SK-N-SH treated with all-trans-retinoic acid at 6 μM for 48 hours (cell line): ENCODE measurements at regions not wholly inside any gene's neighbourhood (a gene's known extent, or its start where the extent isn't known, plus 50 kb on each side); places are given as distances from the start of the nearest gene placed in this dataset.

Experiments
- ATAC-seq: fragments of 200-7000 bp; cut with Tn5 transposase; 3 replicates; pipeline ENCODE4 v1.9.1; 2020; ENCODE audit warnings: mild to moderate bottlenecking, moderate library complexity
- ARNTL ChIP-seq: fragments of 450-650 bp; formaldehyde crosslinking; IDR thresholded peaks from 2 replicates; pipeline ENCODE4 v1.5.0; 2020; ENCODE audit warnings: low read depth, mild to moderate bottlenecking, moderate library complexity, borderline replicate concordance
- BACH2 ChIP-seq: fragments of 250-450 bp; sonication (Bioruptor Pico); IDR thresholded peaks from 2 replicates; pipeline ENCODE4 v1.9.0; 2021; ENCODE audit warnings: mild to moderate bottlenecking, borderline replicate concordance
- CSDC2 ChIP-seq: fragments of 250-450 bp; sonication (Bioruptor Pico); IDR thresholded peaks from 2 replicates; pipeline ENCODE4 v1.5.0; 2020; ENCODE audit warnings: mild to moderate bottlenecking, moderate library complexity
- ESRRG ChIP-seq: fragments of 250-450 bp; sonication (Bioruptor Pico); IDR thresholded peaks from 2 replicates; pipeline ENCODE4 v1.6.1; 2021; ENCODE audit warnings: mild to moderate bottlenecking
- GLIS3 ChIP-seq: fragments of 250-450 bp; sonication (Bioruptor Pico); IDR thresholded peaks from 2 replicates; pipeline ENCODE4 v1.5.0; 2020; ENCODE audit warnings: mild to moderate bottlenecking, moderate library complexity
- OSR1 ChIP-seq: fragments of 250-450 bp; sonication (Bioruptor Pico); IDR thresholded peaks from 2 replicates; pipeline ENCODE4 v1.8.0; 2022; ENCODE audit warnings: moderate library complexity, mild to moderate bottlenecking, inconsistent platforms
- PPARA ChIP-seq: fragments of 250-450 bp; sonication (Bioruptor Pico); IDR thresholded peaks from 2 replicates; pipeline ENCODE4 v1.5.0; 2020; ENCODE audit warnings: mild to moderate bottlenecking, borderline replicate concordance
- RARB ChIP-seq: fragments of 250-450 bp; sonication (Bioruptor Pico); IDR thresholded peaks from 2 replicates; pipeline ENCODE4 v1.8.0; 2021; ENCODE audit warnings: mild to moderate bottlenecking, moderate library complexity
- SNAI2 ChIP-seq: fragments of 250-450 bp; sonication (Bioruptor Pico); IDR thresholded peaks from 2 replicates; pipeline ENCODE4 v1.5.0; 2020; ENCODE audit warnings: mild to moderate bottlenecking, moderate library complexity
- TCF4 ChIP-seq: fragments of 250-450 bp; sonication (Bioruptor Pico); IDR thresholded peaks from 2 replicates; pipeline ENCODE4 v1.8.0; 2021; ENCODE audit warnings: mild to moderate bottlenecking, moderate library complexity, borderline replicate concordance
- TOX ChIP-seq: fragments of 250-450 bp; sonication (Bioruptor Pico); IDR thresholded peaks from 2 replicates; pipeline ENCODE4 v1.8.0; 2021; ENCODE audit warnings: mild to moderate bottlenecking, moderate library complexity, borderline replicate concordance
- ZC3H10 ChIP-seq: fragments of 250-450 bp; sonication (Bioruptor Pico); IDR thresholded peaks from 2 replicates; pipeline ENCODE4 v1.5.1; 2021; ENCODE audit warnings: mild to moderate bottlenecking, moderate library complexity
- ZFP3 ChIP-seq: fragments of 250-450 bp; sonication (Bioruptor Pico); IDR thresholded peaks from 2 replicates; pipeline ENCODE4 v1.5.0; 2020; ENCODE audit warnings: mild to moderate bottlenecking, moderate library complexity
- ZFP30 ChIP-seq: fragments of 450-650 bp; formaldehyde crosslinking; IDR thresholded peaks from 2 replicates; pipeline ENCODE4 v1.5.0; 2022; ENCODE audit warnings: mild to moderate bottlenecking, moderate library complexity
- ZNF565 ChIP-seq: fragments of 450-650 bp; formaldehyde crosslinking; conservative IDR thresholded peaks from 2 replicates; pipeline ENCODE4 v1.5.0; 2020; ENCODE audit warnings: low read depth, mild to moderate bottlenecking, moderate library complexity
- ZNF70 ChIP-seq: fragments of 450-650 bp; formaldehyde crosslinking; IDR thresholded peaks from 2 replicates; pipeline ENCODE4 v1.5.0; 2020; ENCODE audit warnings: mild to moderate bottlenecking, moderate library complexity
- ZNF8 ChIP-seq: fragments of 450-650 bp; formaldehyde crosslinking; IDR thresholded peaks from 2 replicates; pipeline ENCODE4 v1.5.0; 2020; ENCODE audit warnings: mild to moderate bottlenecking, moderate library complexity
- TF ChIP-seq, protein P1 (sequence below): fragments of 250-450 bp; sonication (Bioruptor Pico); IDR thresholded peaks from 2 replicates; pipeline ENCODE4 v1.5.1; 2021; ENCODE audit warnings: mild to moderate bottlenecking, moderate library complexity
- TF ChIP-seq, protein P2 (sequence below): fragments of 250-450 bp; sonication (Bioruptor Pico); IDR thresholded peaks from 2 replicates; pipeline ENCODE4 v1.5.0; 2020; ENCODE audit warnings: mild to moderate bottlenecking, moderate library complexity
- TF ChIP-seq, protein P3 (sequence below): fragments of 250-450 bp; sonication (Bioruptor Pico); IDR thresholded peaks from 2 replicates; pipeline ENCODE4 v1.8.0; 2021; ENCODE audit warnings: low read depth, mild to moderate bottlenecking, moderate library complexity, borderline replicate concordance
- TF ChIP-seq, protein P4 (sequence below): fragments of 250-450 bp; sonication (Bioruptor Pico); IDR thresholded peaks from 2 replicates; pipeline ENCODE4 v1.8.0; 2020; ENCODE audit warnings: mild to moderate bottlenecking, moderate library complexity, borderline replicate concordance

DNA sequence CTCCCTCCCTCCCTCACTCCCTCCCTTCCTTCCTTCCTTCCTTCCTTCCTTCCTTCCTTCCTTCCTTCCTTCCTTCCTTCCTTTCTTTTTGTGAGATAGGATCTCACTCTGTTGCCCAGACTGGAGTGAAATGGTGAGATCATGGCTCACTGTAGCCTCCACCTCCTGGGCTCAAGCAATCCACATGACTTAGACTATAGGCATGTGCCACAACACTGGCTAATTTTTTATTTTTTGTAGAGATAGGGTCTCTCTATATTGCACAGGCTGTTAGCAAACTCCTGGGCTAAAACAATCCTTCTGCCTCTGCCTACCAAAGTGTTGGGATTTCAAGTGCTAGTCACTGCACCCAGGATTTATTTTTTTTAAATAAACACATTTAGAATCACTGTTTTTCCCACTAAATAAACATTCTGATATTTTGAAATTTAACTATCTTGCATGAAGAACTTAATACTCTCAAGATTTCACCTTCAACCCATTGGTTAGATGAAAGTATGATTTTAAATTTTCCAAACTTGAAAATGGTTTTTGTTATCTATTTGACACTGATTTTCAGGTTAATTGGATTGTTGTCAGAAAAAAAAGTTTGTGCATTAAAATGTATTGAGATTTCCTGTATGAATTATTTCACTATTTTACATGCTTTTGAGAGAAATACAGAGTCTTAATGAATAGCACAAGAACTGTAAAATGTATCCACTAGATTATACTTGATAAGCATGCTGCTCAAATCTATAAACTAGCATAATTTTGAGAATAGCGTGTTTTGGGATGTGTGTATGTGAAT, 745.1 kb downstream of the TSN start:
- ATAC-seq = no peak
- TF ChIP-seq ZC3H10 (CRISPR knock-in tag) (no peak), BACH2 (CRISPR knock-in tag) (no peak), ZNF565 (CRISPR knock-in tag) (no peak), PPARA (CRISPR knock-in tag) (no peak), RARB (CRISPR knock-in tag) (no peak)

DNA sequence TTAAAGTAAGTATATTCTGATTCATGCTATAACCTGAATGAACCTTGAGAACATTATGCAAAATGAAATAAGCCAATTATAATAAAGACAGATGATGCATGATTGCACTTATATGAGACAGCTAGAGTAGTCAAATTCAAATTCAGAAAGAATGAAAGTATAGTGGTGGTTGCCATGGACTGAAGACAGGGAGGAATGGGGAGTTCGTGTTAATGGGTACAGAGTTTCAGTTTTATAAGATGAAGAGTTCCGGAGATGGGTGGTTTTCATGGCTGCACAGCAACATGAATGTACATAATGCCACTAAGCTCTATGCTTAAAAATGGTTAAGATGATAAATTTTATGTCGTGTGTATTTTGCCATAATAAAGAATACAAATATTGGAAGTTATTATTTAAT, 751.2 kb downstream of the TSN start:
- TF ChIP-seq GLIS3 (CRISPR knock-in tag) (no peak), ARNTL (CRISPR knock-in tag) (no peak), ESRRG (CRISPR knock-in tag) (no peak), PPARA (CRISPR knock-in tag) (no peak), TOX (CRISPR knock-in tag) (no peak), ZC3H10 (CRISPR knock-in tag) (no peak), ZFP3 (CRISPR knock-in tag) (no peak), ZFP30 (CRISPR knock-in tag) (no peak), ZNF565 (CRISPR knock-in tag) (no peak), BACH2 (CRISPR knock-in tag) (no peak)
- TF ChIP-seq, protein P1, sequence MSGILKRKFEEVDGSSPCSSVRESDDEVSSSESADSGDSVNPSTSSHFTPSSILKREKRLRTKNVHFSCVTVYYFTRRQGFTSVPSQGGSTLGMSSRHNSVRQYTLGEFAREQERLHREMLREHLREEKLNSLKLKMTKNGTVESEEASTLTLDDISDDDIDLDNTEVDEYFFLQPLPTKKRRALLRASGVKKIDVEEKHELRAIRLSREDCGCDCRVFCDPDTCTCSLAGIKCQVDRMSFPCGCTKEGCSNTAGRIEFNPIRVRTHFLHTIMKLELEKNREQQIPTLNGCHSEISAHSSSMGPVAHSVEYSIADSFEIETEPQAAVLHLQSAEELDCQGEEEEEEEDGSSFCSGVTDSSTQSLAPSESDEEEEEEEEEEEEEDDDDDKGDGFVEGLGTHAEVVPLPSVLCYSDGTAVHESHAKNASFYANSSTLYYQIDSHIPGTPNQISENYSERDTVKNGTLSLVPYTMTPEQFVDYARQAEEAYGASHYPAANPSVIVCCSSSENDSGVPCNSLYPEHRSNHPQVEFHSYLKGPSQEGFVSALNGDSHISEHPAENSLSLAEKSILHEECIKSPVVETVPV (CRISPR knock-in tag) = no peak
- no peak for ATAC-seq

DNA sequence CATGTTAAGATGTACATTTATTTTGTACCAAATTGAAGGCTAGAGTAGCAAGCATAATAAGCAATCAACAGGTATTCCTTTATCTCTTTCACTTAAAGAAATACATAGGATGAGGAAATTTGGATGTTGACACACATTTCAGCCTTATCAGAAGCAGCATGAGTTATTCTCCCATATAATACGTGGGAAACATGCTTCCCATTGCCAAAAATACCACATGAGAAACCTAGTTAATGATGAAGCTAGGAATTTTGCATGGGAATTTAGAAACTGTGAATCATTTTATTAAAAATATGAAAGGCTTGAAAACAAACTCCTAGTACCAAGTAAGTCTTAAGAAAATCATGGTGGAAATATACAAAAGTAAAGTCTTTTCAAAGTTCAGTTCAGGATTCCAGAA, 751.8 kb downstream of the TSN start:
- no peak for TF ChIP-seq SNAI2 (CRISPR knock-in tag)
- TF ChIP-seq OSR1 = no peak
- TF ChIP-seq, protein P2, sequence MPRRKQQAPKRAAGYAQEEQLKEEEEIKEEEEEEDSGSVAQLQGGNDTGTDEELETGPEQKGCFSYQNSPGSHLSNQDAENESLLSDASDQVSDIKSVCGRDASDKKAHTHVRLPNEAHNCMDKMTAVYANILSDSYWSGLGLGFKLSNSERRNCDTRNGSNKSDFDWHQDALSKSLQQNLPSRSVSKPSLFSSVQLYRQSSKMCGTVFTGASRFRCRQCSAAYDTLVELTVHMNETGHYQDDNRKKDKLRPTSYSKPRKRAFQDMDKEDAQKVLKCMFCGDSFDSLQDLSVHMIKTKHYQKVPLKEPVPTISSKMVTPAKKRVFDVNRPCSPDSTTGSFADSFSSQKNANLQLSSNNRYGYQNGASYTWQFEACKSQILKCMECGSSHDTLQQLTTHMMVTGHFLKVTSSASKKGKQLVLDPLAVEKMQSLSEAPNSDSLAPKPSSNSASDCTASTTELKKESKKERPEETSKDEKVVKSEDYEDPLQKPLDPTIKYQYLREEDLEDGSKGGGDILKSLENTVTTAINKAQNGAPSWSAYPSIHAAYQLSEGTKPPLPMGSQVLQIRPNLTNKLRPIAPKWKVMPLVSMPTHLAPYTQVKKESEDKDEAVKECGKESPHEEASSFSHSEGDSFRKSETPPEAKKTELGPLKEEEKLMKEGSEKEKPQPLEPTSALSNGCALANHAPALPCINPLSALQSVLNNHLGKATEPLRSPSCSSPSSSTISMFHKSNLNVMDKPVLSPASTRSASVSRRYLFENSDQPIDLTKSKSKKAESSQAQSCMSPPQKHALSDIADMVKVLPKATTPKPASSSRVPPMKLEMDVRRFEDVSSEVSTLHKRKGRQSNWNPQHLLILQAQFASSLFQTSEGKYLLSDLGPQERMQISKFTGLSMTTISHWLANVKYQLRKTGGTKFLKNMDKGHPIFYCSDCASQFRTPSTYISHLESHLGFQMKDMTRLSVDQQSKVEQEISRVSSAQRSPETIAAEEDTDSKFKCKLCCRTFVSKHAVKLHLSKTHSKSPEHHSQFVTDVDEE (CRISPR knock-in tag) = no peak
- no peak for TF ChIP-seq ARNTL (CRISPR knock-in tag)
- TF ChIP-seq ZFP3 (CRISPR knock-in tag) = no peak
- no peak for TF ChIP-seq CSDC2 (CRISPR knock-in tag)
- no peak for TF ChIP-seq ZFP30 (CRISPR knock-in tag)
- TF ChIP-seq ZNF565 (CRISPR knock-in tag) = no peak
- TF ChIP-seq TOX (CRISPR knock-in tag) = no peak
- no peak for TF ChIP-seq PPARA (CRISPR knock-in tag)
- no peak for TF ChIP-seq GLIS3 (CRISPR knock-in tag)
- no peak for TF ChIP-seq ESRRG (CRISPR knock-in tag)

DNA sequence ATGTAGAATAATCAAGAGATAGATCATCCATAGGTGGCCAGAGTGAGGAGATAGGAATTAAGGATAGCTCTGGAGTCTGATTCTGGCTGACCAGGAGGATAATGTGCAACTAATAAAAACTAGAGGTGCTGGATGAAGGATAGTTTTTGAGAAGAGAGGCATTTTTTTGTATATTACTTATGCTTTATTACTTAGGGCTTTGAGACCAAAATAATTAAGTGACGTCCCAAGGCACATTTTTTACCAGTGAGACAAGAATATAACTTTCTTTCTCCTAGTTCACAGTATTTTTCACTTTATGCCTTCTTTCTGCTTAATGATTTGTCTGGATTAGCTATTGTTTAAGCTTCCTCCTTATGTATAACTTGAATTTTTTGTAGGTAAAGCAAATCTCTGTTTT, 756.6 kb downstream of the TSN start:
- no peak for TF ChIP-seq ZC3H10 (CRISPR knock-in tag)
- no peak for TF ChIP-seq OSR1
- TF ChIP-seq ZNF565 (CRISPR knock-in tag) = no peak
- no peak for TF ChIP-seq ZFP30 (CRISPR knock-in tag)
- TF ChIP-seq, protein P1 (CRISPR knock-in tag) = no peak
- no peak for ATAC-seq

More for the DNA sequence above, 751.8 kb downstream of the TSN start:
- no peak for ATAC-seq

DNA sequence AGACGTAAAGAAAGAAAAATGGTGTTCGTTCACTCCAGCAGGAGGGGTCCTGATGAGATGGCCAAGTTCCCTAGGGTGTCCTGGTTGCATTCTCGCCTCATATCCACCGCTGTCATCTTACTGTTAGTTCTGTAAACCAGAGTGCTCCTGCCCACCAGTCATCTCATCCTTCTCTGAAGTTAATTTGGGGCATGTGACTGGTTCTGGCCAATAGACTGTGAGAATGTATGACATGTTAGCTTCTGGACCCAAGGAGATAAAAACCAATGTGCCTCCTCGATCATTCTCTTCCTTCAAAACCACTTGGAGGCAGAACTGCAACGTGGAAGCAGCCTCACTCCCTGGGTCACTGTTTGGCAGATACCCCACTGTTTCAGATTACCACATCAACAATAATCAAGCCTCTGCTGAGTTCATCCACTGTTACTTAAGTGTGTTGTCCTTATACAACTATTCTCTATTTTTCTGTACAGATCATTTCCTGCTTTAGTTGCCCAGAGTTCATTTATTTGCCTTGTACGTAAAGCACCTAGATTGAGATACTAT, 759.1 kb downstream of the TSN start:
- no peak for ATAC-seq
- TF ChIP-seq, protein P3, sequence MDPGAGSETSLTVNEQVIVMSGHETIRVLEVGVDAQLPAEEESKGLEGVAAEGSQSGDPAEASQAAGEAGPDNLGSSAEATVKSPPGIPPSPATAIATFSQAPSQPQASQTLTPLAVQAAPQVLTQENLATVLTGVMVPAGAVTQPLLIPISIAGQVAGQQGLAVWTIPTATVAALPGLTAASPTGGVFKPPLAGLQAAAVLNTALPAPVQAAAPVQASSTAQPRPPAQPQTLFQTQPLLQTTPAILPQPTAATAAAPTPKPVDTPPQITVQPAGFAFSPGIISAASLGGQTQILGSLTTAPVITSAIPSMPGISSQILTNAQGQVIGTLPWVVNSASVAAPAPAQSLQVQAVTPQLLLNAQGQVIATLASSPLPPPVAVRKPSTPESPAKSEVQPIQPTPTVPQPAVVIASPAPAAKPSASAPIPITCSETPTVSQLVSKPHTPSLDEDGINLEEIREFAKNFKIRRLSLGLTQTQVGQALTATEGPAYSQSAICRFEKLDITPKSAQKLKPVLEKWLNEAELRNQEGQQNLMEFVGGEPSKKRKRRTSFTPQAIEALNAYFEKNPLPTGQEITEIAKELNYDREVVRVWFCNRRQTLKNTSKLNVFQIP (CRISPR knock-in tag) = no peak
- TF ChIP-seq RARB (CRISPR knock-in tag) (no peak), ZNF70 (CRISPR knock-in tag) (no peak), ZFP3 (CRISPR knock-in tag) (no peak), ESRRG (CRISPR knock-in tag) (no peak), ZNF8 (CRISPR knock-in tag) (no peak), TCF4 (no peak)
- TF ChIP-seq, protein P1 (CRISPR knock-in tag) = no peak
- TF ChIP-seq, protein P4, sequence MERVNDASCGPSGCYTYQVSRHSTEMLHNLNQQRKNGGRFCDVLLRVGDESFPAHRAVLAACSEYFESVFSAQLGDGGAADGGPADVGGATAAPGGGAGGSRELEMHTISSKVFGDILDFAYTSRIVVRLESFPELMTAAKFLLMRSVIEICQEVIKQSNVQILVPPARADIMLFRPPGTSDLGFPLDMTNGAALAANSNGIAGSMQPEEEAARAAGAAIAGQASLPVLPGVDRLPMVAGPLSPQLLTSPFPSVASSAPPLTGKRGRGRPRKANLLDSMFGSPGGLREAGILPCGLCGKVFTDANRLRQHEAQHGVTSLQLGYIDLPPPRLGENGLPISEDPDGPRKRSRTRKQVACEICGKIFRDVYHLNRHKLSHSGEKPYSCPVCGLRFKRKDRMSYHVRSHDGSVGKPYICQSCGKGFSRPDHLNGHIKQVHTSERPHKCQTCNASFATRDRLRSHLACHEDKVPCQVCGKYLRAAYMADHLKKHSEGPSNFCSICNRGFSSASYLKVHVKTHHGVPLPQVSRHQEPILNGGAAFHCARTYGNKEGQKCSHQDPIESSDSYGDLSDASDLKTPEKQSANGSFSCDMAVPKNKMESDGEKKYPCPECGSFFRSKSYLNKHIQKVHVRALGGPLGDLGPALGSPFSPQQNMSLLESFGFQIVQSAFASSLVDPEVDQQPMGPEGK = no peak
